Neural cell (in vitro differentiated cells): ENCODE measurements at regions not wholly inside any gene's neighbourhood (a gene's known extent, or its start where the extent isn't known, plus 50 kb on each side); places are given as distances from the start of the nearest gene placed in this dataset.

Source experiments
- EP300 ChIP-seq: fragments of 450-650 bp; conservative IDR thresholded peaks from 2 replicates; pipeline ENCODE4 v1.6.1; 2014; ENCODE audit warnings: antibody characterized with exemption, mild to moderate bottlenecking, moderate library complexity; ENCODE audit not compliant: poor library complexity, severe bottlenecking
- EZH2 ChIP-seq: fragments of 200-600, 300-800 bp; shearing (Covaris generic), sonication (generic); IDR thresholded peaks from 2 replicates; pipeline ENCODE4 v1.6.1; 2014; ENCODE audit warnings: antibody characterized with exemption, low read length, borderline replicate concordance, mild to moderate bottlenecking; ENCODE audit not compliant: insufficient read depth, poor library complexity, severe bottlenecking
- POLR2AphosphoS5 ChIP-seq: IDR thresholded peaks from 2 replicates; pipeline ENCODE4 v1.6.1; 2012
- RAD21 ChIP-seq: fragments of 450-650 bp; conservative IDR thresholded peaks from 2 replicates; pipeline ENCODE4 v1.6.1; 2014; ENCODE audit warnings: antibody characterized with exemption, mild to moderate bottlenecking, moderate library complexity
- SMC3 ChIP-seq: fragments of 450-650 bp; conservative IDR thresholded peaks from 2 replicates; pipeline ENCODE4 v1.6.1; 2014; ENCODE audit warnings: antibody characterized with exemption, mild to moderate bottlenecking, moderate library complexity; ENCODE audit not compliant: poor library complexity
- TAF1 ChIP-seq: IDR thresholded peaks from 2 replicates; pipeline ENCODE4 v1.6.1; 2012; ENCODE audit warnings: low read depth
- TF ChIP-seq, protein P1 (sequence below): fragments of 450-650 bp; IDR thresholded peaks from 2 replicates; pipeline ENCODE4 v1.5.1; 2014; ENCODE audit warnings: antibody characterized with exemption, mild to moderate bottlenecking, moderate library complexity; ENCODE audit not compliant: poor library complexity, severe bottlenecking
- TF ChIP-seq, protein P2 (sequence below): IDR thresholded peaks from 2 replicates; pipeline ENCODE4 v1.6.1; 2012; ENCODE audit warnings: borderline replicate concordance

DNA sequence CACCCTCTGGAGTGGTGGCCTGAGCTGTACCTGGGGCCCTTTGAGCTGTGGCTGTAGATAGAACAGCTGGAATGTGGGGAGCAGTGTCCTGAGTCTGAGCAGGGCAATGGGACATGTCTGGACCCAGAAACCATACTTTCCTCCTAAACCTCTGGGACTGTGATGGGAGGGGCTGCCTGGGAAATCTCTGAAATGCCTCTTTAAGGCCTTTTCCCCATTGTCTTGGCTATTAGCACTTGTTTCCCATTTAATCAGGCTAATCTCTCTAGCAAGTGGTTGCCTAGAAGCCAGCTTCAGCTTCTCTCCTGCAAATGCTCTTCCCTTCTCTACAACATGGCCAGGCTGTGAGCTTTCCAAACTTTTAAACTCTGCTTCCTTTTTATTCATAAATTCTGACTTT is 58.5 kb upstream of the SPATA16 start:
- TF ChIP-seq POLR2AphosphoS5 = no peak
- no peak for TF ChIP-seq TAF1
- no peak for TF ChIP-seq EP300
- TF ChIP-seq, protein P1, sequence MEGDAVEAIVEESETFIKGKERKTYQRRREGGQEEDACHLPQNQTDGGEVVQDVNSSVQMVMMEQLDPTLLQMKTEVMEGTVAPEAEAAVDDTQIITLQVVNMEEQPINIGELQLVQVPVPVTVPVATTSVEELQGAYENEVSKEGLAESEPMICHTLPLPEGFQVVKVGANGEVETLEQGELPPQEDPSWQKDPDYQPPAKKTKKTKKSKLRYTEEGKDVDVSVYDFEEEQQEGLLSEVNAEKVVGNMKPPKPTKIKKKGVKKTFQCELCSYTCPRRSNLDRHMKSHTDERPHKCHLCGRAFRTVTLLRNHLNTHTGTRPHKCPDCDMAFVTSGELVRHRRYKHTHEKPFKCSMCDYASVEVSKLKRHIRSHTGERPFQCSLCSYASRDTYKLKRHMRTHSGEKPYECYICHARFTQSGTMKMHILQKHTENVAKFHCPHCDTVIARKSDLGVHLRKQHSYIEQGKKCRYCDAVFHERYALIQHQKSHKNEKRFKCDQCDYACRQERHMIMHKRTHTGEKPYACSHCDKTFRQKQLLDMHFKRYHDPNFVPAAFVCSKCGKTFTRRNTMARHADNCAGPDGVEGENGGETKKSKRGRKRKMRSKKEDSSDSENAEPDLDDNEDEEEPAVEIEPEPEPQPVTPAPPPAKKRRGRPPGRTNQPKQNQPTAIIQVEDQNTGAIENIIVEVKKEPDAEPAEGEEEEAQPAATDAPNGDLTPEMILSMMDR = no peak
- no peak for TF ChIP-seq EZH2
- no peak for TF ChIP-seq RAD21
- TF ChIP-seq, protein P2, sequence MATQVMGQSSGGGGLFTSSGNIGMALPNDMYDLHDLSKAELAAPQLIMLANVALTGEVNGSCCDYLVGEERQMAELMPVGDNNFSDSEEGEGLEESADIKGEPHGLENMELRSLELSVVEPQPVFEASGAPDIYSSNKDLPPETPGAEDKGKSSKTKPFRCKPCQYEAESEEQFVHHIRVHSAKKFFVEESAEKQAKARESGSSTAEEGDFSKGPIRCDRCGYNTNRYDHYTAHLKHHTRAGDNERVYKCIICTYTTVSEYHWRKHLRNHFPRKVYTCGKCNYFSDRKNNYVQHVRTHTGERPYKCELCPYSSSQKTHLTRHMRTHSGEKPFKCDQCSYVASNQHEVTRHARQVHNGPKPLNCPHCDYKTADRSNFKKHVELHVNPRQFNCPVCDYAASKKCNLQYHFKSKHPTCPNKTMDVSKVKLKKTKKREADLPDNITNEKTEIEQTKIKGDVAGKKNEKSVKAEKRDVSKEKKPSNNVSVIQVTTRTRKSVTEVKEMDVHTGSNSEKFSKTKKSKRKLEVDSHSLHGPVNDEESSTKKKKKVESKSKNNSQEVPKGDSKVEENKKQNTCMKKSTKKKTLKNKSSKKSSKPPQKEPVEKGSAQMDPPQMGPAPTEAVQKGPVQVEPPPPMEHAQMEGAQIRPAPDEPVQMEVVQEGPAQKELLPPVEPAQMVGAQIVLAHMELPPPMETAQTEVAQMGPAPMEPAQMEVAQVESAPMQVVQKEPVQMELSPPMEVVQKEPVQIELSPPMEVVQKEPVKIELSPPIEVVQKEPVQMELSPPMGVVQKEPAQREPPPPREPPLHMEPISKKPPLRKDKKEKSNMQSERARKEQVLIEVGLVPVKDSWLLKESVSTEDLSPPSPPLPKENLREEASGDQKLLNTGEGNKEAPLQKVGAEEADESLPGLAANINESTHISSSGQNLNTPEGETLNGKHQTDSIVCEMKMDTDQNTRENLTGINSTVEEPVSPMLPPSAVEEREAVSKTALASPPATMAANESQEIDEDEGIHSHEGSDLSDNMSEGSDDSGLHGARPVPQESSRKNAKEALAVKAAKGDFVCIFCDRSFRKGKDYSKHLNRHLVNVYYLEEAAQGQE = no peak
- TF ChIP-seq SMC3 = no peak
